ENCODE measurements at regions not wholly inside any gene's neighbourhood (a gene's known extent, or its start where the extent isn't known, plus 50 kb on each side); places are given as distances from the start of the nearest gene placed in this dataset.

GRCh38 chr1:234672349-234673135 is 62.6 kb upstream of the IRF2BP2 start:
- no peak for DNase-seq (ENCODE audit: low read depth)

GRCh38 chr1:234670967-234671626 is 61.1 kb upstream of the IRF2BP2 start:
- DNase-seq (ENCODE audit: low read depth) = no peak

GRCh38 chr1:234669499-234669898 is 59.5 kb upstream of the IRF2BP2 start:
- no peak for DNase-seq (ENCODE audit: low read depth)

GRCh38 chr1:234668577-234668955 is 58.6 kb upstream of the IRF2BP2 start:
- no peak for DNase-seq (ENCODE audit: low read depth)

GRCh38 chr1:234667600-234668576 is 57.9 kb upstream of the IRF2BP2 start:
- no peak for DNase-seq (ENCODE audit: low read depth)

GRCh38 chr1:234666761-234667160 is 56.8 kb upstream of the IRF2BP2 start:
- DNase-seq (ENCODE audit: low read depth) = no peak

GRCh38 chr1:234665975-234666605 is 56.1 kb upstream of the IRF2BP2 start:
- no peak for DNase-seq (ENCODE audit: low read depth)

GRCh38 chr1:234662148-234662547 is 52.2 kb upstream of the IRF2BP2 start:
- no peak for DNase-seq (ENCODE audit: low read depth)

- DNase-seq (ENCODE audit: low read depth) = no peak
Observed at GRCh38 chr1:234661317-234661928, 51.4 kb upstream of the IRF2BP2 start.

- DNase-seq (ENCODE audit: low read depth) = no peak
Observed at GRCh38 chr1:234660536-234661316, 50.7 kb upstream of the IRF2BP2 start.
